GM06990 (cell line): ENCODE measurements at regions not wholly inside any gene's neighbourhood (a gene's known extent, or its start where the extent isn't known, plus 50 kb on each side); places are given as distances from the start of the nearest gene placed in this dataset.

ENCODE experiments used
- DNase-seq: peaks from one replicate; pipeline ENCODE4 v3.0.0-alpha.2; 2011; ENCODE audit not compliant: insufficient read length; ENCODE audit errors: extremely low read depth
- H3K27me3 ChIP-seq: replicated peaks from 2 replicates; pipeline ENCODE4 v1.6.0; 2011; ENCODE audit warnings: low read length; ENCODE audit not compliant: control insufficient read depth, insufficient read depth
- H3K36me3 ChIP-seq: 2 replicates; pipeline ENCODE4 v1.5.1; 2011; ENCODE audit warnings: low read length; ENCODE audit not compliant: control insufficient read depth, insufficient read depth
- H3K4me3 ChIP-seq: replicated peaks from 2 replicates; pipeline ENCODE4 v1.5.1; 2011; ENCODE audit warnings: low read depth, mild to moderate bottlenecking, control low read depth, low read length
- TF ChIP-seq, protein P1 (sequence below): IDR thresholded peaks from 2 replicates; pipeline ENCODE4 v1.5.1; 2011; ENCODE audit warnings: low read length, control low read depth, mild to moderate bottlenecking, inconsistent platforms; ENCODE audit not compliant: insufficient read depth, poor library complexity, severe bottlenecking

DNA sequence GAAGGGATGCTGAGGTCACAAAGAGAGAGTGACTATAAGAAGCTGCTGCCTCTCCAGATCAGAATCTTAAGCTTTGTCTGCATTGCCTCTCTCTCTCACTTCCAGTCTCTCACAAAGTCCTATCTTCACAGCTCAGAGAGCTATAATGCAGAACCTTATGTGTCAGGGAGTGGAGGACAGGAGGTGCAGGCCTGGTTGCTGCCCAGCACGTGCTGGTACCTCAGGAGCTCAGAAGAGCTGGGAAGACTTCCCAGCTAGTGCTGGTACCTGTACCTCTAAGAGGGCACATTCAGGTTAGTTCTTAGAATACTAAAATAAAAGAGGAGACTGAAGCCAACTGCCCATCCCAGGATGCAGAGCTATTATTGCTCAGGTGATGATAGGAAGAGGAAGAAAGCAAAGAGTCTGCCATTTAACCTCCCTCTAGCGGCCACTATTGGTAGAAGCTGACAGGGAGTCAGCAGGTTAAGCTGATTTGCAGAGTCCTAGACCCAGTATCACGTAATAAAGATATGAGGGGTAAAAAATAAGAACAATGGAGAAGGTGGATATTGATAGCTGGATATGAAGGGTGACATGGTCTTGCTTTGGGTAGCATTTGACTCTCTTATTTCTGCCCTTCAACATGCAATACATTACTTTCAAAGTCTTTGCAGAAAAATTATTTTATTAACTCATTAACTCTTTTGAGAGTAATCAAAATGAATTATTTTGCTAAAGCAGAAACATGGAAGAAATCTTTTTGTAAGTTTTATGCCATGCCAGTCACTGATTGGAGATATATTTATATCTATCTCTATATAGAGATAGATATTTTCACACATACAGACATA is 138.1 kb upstream of the HMCN1 start:
- peak; percentile 20 for DNase-seq
- Histone ChIP-seq H3K4me3 (no peak overlapping the region), H3K27me3 (no peaks in the 10 kb centered on the region), H3K36me3 (no peaks in the 10 kb centered on the region)
- TF ChIP-seq, protein P1, sequence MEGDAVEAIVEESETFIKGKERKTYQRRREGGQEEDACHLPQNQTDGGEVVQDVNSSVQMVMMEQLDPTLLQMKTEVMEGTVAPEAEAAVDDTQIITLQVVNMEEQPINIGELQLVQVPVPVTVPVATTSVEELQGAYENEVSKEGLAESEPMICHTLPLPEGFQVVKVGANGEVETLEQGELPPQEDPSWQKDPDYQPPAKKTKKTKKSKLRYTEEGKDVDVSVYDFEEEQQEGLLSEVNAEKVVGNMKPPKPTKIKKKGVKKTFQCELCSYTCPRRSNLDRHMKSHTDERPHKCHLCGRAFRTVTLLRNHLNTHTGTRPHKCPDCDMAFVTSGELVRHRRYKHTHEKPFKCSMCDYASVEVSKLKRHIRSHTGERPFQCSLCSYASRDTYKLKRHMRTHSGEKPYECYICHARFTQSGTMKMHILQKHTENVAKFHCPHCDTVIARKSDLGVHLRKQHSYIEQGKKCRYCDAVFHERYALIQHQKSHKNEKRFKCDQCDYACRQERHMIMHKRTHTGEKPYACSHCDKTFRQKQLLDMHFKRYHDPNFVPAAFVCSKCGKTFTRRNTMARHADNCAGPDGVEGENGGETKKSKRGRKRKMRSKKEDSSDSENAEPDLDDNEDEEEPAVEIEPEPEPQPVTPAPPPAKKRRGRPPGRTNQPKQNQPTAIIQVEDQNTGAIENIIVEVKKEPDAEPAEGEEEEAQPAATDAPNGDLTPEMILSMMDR, result peak; percentile 82

DNA sequence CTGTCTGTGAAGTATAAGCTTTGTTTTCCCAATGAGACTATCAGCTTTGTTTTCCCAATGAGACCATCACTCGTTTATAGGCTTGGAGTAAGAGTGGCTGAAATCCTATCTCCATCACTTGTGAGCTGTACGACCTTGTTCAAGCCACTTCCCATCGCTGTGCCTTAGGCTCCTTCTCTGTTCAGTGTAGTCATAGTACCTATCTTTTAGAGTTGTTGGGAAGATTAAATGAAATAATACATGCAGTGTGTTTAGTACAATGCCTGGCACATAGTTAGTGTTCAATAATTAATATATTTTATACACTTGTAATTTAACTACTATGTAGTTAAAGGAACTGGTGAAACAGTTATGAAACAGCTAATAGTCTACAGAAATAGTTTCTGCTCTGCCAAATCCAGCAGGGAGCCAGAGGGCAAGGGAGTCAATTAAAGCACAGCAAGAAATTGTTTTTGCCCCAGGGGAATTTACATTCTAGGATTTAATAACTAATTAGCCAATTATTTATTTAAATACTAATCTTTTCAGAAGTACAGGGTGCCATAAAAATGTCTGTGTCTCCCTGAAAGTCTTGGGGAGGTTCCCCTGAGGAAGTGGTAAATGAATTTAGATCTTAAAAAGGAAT is 139.3 kb upstream of the HMCN1 start:
- no peaks in the 10 kb centered on the region for H3K27me3 ChIP-seq
- H3K36me3 ChIP-seq, result no peaks in the 10 kb centered on the region
- no peak overlapping the region for H3K4me3 ChIP-seq
- DNase-seq, result no peak
- TF ChIP-seq, protein P1, result no peak

DNA sequence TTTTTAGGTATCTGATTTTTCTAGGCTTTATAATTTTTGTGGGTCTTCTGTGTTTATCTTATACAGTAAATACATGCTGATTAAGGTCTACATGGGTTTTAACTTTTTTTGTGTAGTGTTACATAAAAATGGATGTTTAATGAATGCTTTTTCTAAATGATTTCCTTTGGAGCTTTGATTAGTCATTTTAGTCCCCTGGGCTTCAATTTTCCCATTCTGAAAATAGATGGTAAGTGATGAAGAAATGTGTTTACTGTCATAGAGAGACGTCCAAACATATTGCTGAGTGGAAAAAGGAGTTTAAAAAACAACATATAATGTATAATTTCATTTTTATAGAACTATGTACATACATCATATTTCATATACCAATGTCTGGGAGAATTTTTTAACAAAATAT is 140.9 kb upstream of the HMCN1 start:
- Histone ChIP-seq H3K4me3 (no peak overlapping the region), H3K27me3 (no peaks in the 10 kb centered on the region), H3K36me3 (no peaks in the 10 kb centered on the region)
- DNase-seq, result no peak
- TF ChIP-seq, protein P1, result no peak

DNA sequence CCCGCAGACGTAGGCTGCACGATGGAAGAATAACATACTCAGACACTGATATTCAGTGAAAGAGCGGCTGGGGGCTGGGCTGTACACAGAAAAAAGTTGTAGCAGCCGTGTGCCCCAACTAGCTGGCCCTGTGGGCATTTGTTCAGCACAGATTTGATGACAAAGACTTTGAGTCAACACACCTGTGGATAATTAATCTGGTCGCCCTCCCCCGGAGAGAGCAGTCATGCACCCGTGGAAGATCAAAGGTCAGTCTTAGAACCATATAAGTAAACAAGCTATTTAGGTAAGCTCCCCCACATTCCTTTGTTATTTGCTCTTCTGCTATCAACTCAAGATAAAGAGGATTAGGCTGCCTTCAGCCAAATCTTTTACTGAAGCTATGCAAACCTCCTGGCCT is 148.4 kb upstream of the HMCN1 start:
- H3K36me3 ChIP-seq, result no peaks in the 10 kb centered on the region
- no peak overlapping the region for H3K4me3 ChIP-seq
- DNase-seq, result no peak
- no peaks in the 10 kb centered on the region for H3K27me3 ChIP-seq
- TF ChIP-seq, protein P1, result no peak

- Histone ChIP-seq H3K36me3 (no peaks in the 10 kb centered on the region), H3K4me3 (no peak overlapping the region), H3K27me3 (no peaks in the 10 kb centered on the region)
- DNase-seq, result no peak
- TF ChIP-seq, protein P1, result no peak
These were observed 152.0 kb upstream of the HMCN1 start for GRCh38 chr1:185581961-185582725.
